ENCODE measurements at regions not wholly inside any gene's neighbourhood (a gene's known extent, or its start where the extent isn't known, plus 50 kb on each side); places are given as distances from the start of the nearest gene placed in this dataset.
"Not testable (repeated sequence)": the region's sequence is repeated elsewhere in the genome, so short reads cannot be mapped to it uniquely, and the experiment has no call there.

- Histone ChIP-seq H3K27me3 (ENCODE audit: control insufficient read depth, insufficient read depth) (no peaks in the 10 kb centered on the region), H3K4me3 (ENCODE audit: low read length) (no peak overlapping the region), H3K9me3 (ENCODE audit: control insufficient read depth, low read length) (no peaks in the 10 kb centered on the region), H3K4me1 (ENCODE audit: control insufficient read depth, insufficient read depth, low read length) (no peaks in the 10 kb centered on the region), H3K27ac (ENCODE audit: low read length) (no peak overlapping the region)
- DNase-seq = no peak
- intact Hi-C loops (cut with DNase I) = no loop called here
- 74% methylated on average over 7 of the region's 7 CpGs for WGBS
- ATAC-seq = no peak
Observed at GRCh38 chr12:131192951-131193350, 239.2 kb downstream of the ADGRD1 start.

- intact Hi-C loops (cut with DNase I) = no loop called here
- H3K27me3 ChIP-seq (ENCODE audit: control insufficient read depth, insufficient read depth) = no peaks in the 10 kb centered on the region
Observed at GRCh38 chr12:131194166-131194565, 240.5 kb downstream of the ADGRD1 start.

GRCh38 chr12:131195796-131196195 is 242.1 kb downstream of the ADGRD1 start:
- no peak overlapping the region for H3K27ac ChIP-seq (ENCODE audit: low read length)
- H3K4me1 ChIP-seq (ENCODE audit: control insufficient read depth, insufficient read depth, low read length) = no peaks in the 10 kb centered on the region
- no peak for DNase-seq
- WGBS = 83% methylated on average over 9 of the region's 9 CpGs
- no peaks in the 10 kb centered on the region for H3K9me3 ChIP-seq (ENCODE audit: control insufficient read depth, low read length)
- intact Hi-C loops (cut with DNase I) = no loop called here
- H3K4me3 ChIP-seq (ENCODE audit: low read length) = no peak overlapping the region
- no peak for ATAC-seq
- H3K27me3 ChIP-seq (ENCODE audit: control insufficient read depth, insufficient read depth) = no peaks in the 10 kb centered on the region

More at GRCh38 chr12:131194166-131194565, 240.5 kb downstream of the ADGRD1 start:
- ATAC-seq = no peak
- Histone ChIP-seq H3K4me1 (ENCODE audit: control insufficient read depth, insufficient read depth, low read length) (no peaks in the 10 kb centered on the region), H3K4me3 (ENCODE audit: low read length) (no peak overlapping the region), H3K9me3 (ENCODE audit: control insufficient read depth, low read length) (no peaks in the 10 kb centered on the region), H3K27ac (ENCODE audit: low read length) (no peak overlapping the region)
- DNase-seq = no peak
- WGBS = 81% methylated on average over 5 of the region's 5 CpGs

- Histone ChIP-seq H3K27me3 (ENCODE audit: control insufficient read depth, insufficient read depth) (no peaks in the 10 kb centered on the region), H3K9me3 (ENCODE audit: control insufficient read depth, low read length) (no peaks in the 10 kb centered on the region), H3K4me3 (ENCODE audit: low read length) (no peak overlapping the region), H3K27ac (ENCODE audit: low read length) (no peak overlapping the region), H3K4me1 (ENCODE audit: control insufficient read depth, insufficient read depth, low read length) (no peaks in the 10 kb centered on the region)
- intact Hi-C loops (cut with DNase I) = no loop called here
- DNase-seq (no peak), ATAC-seq (no peak)
- WGBS = 64% methylated on average over 4 of the region's 4 CpGs
Observed at GRCh38 chr12:131196220-131196619, 242.5 kb downstream of the ADGRD1 start.

GRCh38 chr12:131197490-131197889 is 243.8 kb downstream of the ADGRD1 start:
- no peaks in the 10 kb centered on the region for H3K9me3 ChIP-seq (ENCODE audit: control insufficient read depth, low read length)
- WGBS = 91% methylated on average over 7 of the region's 7 CpGs
- no peaks in the 10 kb centered on the region for H3K4me1 ChIP-seq (ENCODE audit: control insufficient read depth, insufficient read depth, low read length)
- H3K4me3 ChIP-seq (ENCODE audit: low read length) = no peak overlapping the region
- no peaks in the 10 kb centered on the region for H3K27me3 ChIP-seq (ENCODE audit: control insufficient read depth, insufficient read depth)
- no peak overlapping the region for H3K27ac ChIP-seq (ENCODE audit: low read length)
- intact Hi-C loops (cut with DNase I) = no loop called here
- DNase-seq (no peak), ATAC-seq (no peak)

GRCh38 chr12:131199221-131199620 is 245.5 kb downstream of the ADGRD1 start:
- intact Hi-C loops (cut with DNase I) = no loop called here
- WGBS = 74% methylated on average over 3 of the region's 3 CpGs
- no peaks in the 10 kb centered on the region for H3K27me3 ChIP-seq (ENCODE audit: control insufficient read depth, insufficient read depth)
- ATAC-seq = no peak
- no peaks in the 10 kb centered on the region for H3K4me1 ChIP-seq (ENCODE audit: control insufficient read depth, insufficient read depth, low read length)
- H3K27ac ChIP-seq (ENCODE audit: low read length) = no peak overlapping the region
- H3K9me3 ChIP-seq (ENCODE audit: control insufficient read depth, low read length) = no peaks in the 10 kb centered on the region
- no peak for DNase-seq
- no peak overlapping the region for H3K4me3 ChIP-seq (ENCODE audit: low read length)

- H3K27me3 ChIP-seq (ENCODE audit: control insufficient read depth, insufficient read depth); intact Hi-C loops (cut with DNase I); H3K4me3 ChIP-seq (ENCODE audit: low read length); ATAC-seq; H3K9me3 ChIP-seq (ENCODE audit: control insufficient read depth, low read length); H3K4me1 ChIP-seq (ENCODE audit: control insufficient read depth, insufficient read depth, low read length); DNase-seq; H3K27ac ChIP-seq (ENCODE audit: low read length): not testable (repeated sequence)
- WGBS = no CpG with 5 or more reads among the region's 20 CpGs
Observed at GRCh38 chr12:131201912-131202311, 248.2 kb downstream of the ADGRD1 start.

GRCh38 chr12:131202592-131203378 is 249.1 kb downstream of the ADGRD1 start:
- no peaks in the 10 kb centered on the region for H3K4me1 ChIP-seq (ENCODE audit: control insufficient read depth, insufficient read depth, low read length)
- DNase-seq = no peak
- ATAC-seq = no peak
- H3K27ac ChIP-seq (ENCODE audit: low read length) = no peak overlapping the region
- no peaks in the 10 kb centered on the region for H3K27me3 ChIP-seq (ENCODE audit: control insufficient read depth, insufficient read depth)
- intact Hi-C loops (cut with DNase I) = no loop called here
- no peaks in the 10 kb centered on the region for H3K9me3 ChIP-seq (ENCODE audit: control insufficient read depth, low read length)
- 88% methylated on average over 40 of the region's 40 CpGs for WGBS
- H3K4me3 ChIP-seq (ENCODE audit: low read length) = no peak overlapping the region

- no peak overlapping the region for H3K27ac ChIP-seq (ENCODE audit: low read length)
- 87% methylated on average over 25 of the region's 25 CpGs for WGBS
- ATAC-seq = no peak
- no peaks in the 10 kb centered on the region for H3K4me1 ChIP-seq (ENCODE audit: control insufficient read depth, insufficient read depth, low read length)
- DNase-seq = no peak
- H3K27me3 ChIP-seq (ENCODE audit: control insufficient read depth, insufficient read depth) = no peaks in the 10 kb centered on the region
- intact Hi-C loops (cut with DNase I) = no loop called here
- H3K4me3 ChIP-seq (ENCODE audit: low read length) = no peak overlapping the region
- no peaks in the 10 kb centered on the region for H3K9me3 ChIP-seq (ENCODE audit: control insufficient read depth, low read length)
Observed at GRCh38 chr12:131203666-131204415, 250.1 kb downstream of the ADGRD1 start.

- no peaks in the 10 kb centered on the region for H3K27me3 ChIP-seq (ENCODE audit: control insufficient read depth, insufficient read depth)
- 72% methylated on average over 17 of the region's 17 CpGs for WGBS
- H3K4me3 ChIP-seq (ENCODE audit: low read length) = no peak overlapping the region
- ATAC-seq (no peak), DNase-seq (no peak)
- no peak overlapping the region for H3K27ac ChIP-seq (ENCODE audit: low read length)
- intact Hi-C loops (cut with DNase I) = no loop called here
- H3K4me1 ChIP-seq (ENCODE audit: control insufficient read depth, insufficient read depth, low read length) = no peaks in the 10 kb centered on the region
- H3K9me3 ChIP-seq (ENCODE audit: control insufficient read depth, low read length) = no peaks in the 10 kb centered on the region
Observed at GRCh38 chr12:131204416-131205274, 250.9 kb downstream of the ADGRD1 start.
